NCI-H2171 treated with DMSO at 0.1 percent for 48 hours (cell line): ENCODE measurements at regions not wholly inside any gene's neighbourhood (a gene's known extent, or its start where the extent isn't known, plus 50 kb on each side); places are given as distances from the start of the nearest gene placed in this dataset.
A peak's percentile ranks its signal among the peaks of the same experiment; 100 is the strongest.

Experiments
- DNase-seq: peaks from one replicate; lab custom pipeline; 2025; lab: John Stamatoyannopoulos, UW

- DNase-seq: no peak
Observed at GRCh38 chr2:104045071-104045470, 808.8 kb upstream of the POU3F3 start.

- DNase-seq: no peak
Observed at GRCh38 chr2:104046466-104046865, 807.4 kb upstream of the POU3F3 start.

- no peak for DNase-seq
Observed at GRCh38 chr2:104047516-104047915, 806.4 kb upstream of the POU3F3 start.

DNA sequence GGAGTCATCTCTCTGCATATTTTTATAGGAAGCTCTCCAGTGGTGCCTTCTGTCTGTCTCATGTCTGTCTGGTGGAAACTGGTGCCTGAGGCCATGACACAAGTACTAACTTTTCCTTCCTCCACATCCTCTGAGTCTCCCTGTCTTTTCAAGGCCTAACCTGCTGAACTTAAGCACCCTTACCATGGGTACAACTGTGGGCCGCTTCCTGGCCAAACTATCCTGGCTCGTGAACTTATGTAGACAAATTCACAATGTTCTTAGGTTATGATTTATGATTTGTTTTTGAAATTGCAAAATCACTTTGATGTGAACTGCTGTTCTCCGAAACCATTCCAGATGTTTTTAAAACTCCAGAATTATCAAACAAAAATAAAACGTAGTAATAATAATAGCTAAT is 804.5 kb upstream of the POU3F3 start:
- no peak for DNase-seq

- DNase-seq: no peak
Observed at GRCh38 chr2:104049981-104050380, 803.9 kb upstream of the POU3F3 start.

GRCh38 chr2:104050656-104051242 is 803.2 kb upstream of the POU3F3 start:
- peak; percentile 5 for DNase-seq

- no peak for DNase-seq
Observed at GRCh38 chr2:104051766-104052165, 802.1 kb upstream of the POU3F3 start.

DNA sequence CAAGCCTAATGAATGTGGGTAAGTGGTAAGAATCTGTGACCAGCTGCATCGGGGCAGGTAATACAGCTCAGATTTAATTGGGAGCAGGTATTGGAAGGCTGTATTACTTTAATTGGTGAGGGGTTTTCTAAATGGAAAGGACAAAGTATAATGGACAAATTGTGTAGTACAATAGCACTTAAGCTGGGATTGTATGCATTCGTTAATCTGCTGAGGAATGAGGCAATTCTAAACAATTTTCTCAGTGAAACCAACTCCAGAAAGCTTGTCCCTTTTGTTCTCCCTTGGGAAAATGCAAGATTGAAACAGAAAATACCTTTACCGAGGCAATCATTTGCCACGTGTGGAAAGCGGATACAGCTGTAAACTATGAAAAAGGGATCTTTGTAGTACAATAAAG is 801.6 kb upstream of the POU3F3 start:
- DNase-seq: no peak

- DNase-seq: no peak
Observed at GRCh38 chr2:104056451-104056850, 797.5 kb upstream of the POU3F3 start.

GRCh38 chr2:104068665-104069064 is 785.2 kb upstream of the POU3F3 start:
- no peak for DNase-seq

DNA sequence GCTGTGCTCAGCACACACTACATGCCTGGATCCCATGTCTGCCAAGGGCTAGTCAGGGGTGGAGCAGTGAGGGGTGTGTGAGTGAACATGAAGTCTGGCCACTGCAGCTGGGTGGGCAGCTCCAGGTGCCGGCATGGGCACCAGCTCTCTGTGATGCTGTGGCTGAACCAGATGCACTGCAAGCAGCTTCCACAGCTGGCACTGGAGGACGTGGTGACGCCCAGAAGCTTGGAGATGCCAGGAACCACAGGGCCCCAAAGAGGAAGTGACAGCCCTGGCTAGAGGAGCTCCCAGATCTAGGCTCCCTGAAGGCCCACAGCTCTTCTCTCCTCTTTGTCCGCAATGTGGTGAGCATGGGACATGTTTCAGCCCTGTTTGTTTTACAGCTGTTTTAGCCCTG is 776.3 kb upstream of the POU3F3 start:
- no peak for DNase-seq

DNA sequence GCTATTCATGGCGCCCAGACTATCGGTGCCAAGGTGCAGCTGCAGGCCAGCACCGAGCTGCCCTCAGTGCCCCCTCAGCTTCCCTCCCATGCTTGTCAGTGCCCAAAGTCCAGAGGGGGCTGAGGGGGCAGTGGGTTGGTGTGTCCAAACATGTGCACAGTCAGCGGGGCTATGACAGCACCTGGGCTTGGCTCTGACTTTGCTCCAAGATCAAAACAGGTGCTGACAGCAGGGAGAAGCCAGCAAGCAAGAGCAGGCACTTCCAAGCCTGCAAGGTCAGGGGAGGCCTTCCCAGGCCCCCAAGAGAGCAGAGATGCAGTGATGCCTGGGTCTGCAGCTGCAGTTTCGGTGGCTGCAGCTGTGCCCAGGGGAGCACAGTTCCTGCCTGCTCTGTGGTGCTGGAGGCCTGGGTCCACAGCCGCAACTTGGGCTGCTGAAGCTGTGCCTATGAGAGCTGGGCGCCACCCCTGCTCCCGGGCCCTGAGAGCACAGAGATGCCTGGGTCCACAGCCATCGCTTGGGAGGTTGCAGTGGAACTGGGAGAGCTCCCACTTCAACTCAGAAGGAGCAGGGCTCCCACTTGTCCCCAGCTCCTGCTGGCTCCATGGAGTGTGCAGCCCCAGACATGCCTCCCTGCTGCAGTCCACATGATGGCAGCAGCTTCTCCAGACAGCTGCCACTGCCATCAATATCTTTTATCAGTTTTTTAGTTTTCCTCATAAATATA is 775.3 kb upstream of the POU3F3 start:
- no peak for DNase-seq

GRCh38 chr2:104088745-104089144 is 765.2 kb upstream of the POU3F3 start:
- DNase-seq: no peak

DNA sequence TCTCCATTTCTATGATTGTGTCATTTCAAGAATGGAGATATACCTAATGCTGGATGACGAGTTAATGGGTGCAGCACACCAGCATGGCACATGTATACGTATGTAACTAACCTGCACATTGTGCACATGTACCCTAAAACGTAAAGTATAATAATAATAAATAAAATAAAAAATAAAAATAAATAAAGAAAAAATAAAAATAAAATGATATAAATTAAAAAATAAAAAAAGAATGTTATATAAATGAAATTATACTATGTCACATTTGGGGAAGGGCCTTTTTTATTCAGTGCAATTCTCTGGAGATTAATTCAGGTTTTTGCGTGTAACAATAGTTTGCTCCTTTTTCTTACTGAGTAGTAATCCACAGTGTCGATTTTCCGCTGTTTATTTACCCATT is 763.5 kb upstream of the POU3F3 start:
- no peak for DNase-seq

GRCh38 chr2:104091894-104092293 is 762.0 kb upstream of the POU3F3 start:
- no peak for DNase-seq

DNA sequence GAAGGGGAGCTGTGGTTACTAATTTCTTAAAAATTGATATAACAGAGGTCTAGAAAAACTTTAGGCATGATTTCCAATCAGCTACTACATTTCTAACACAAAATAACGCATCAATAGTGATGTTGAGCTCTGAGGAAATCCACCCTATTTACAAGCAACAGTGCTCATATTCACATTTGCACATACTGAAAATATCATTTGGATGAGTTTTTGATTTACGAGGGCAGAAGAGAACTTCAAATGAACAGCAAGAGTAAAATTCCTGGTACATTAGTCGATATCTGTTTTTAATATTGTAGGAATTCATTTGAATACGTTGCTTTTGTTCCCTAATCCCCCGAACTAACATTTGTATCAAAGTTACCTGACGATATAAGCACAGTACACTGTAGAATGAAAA is 761.0 kb upstream of the POU3F3 start:
- no peak for DNase-seq

DNA sequence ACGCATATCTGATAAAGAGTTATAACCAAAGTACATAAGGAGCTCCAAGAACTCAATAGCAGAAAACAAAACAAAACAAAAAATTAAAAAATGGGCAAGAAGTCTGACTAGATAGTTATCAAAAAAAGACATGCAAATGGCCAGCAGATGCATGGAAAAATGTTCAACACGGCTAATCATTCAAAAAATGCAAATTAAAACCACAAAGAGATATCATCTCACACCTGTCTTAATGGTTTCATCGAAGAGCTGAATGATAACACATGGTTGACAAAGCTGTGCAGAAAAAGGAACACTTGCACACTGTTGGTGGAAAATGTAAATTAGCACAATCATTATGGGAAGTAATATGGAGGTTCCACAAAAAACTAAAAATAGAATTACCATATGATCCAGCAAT is 751.3 kb upstream of the POU3F3 start:
- DNase-seq: no peak

DNA sequence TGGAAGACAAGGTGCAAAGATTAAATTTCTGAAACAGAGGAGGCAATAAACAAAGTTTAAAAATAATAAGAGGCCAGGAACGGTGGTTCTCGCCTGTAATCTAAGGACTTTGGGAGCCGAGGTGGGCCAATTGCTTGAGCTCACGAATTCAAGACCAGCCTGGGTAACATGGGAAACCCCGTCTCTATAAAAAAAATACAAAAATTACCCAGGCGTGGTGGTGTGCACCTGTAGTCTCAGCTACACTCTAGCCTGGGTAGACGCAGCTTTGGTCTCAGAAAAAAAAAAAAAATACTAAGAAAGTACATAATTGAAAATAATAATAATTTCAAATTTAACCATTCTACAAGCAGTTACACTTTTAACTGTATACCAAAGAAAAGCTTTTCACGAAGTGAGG is 744.6 kb upstream of the POU3F3 start:
- no peak for DNase-seq

DNA sequence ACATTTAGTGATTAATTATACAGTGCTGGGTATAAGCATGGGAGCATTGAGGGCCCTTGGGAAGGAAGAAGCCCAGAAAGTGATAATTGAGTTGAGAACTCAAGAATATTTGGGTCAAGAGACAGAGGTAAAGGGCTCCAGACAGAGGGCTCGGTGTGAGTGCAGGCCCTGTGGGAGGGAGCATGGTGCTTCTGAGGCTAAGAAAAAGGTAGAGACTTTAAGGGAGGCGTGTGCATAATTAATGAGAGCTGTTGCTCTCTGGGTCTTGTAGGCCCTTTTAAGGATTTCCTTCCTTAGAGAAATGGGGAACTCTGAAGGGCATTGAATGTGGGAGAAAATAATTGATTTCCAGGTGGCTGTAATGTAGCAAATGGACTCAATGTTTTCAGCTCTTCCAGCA is 735.0 kb upstream of the POU3F3 start:
- DNase-seq: no peak

- DNase-seq: no peak
Observed at GRCh38 chr2:104120171-104120570, 733.7 kb upstream of the POU3F3 start.

GRCh38 chr2:104125096-104125495 is 728.8 kb upstream of the POU3F3 start:
- DNase-seq: no peak

DNA sequence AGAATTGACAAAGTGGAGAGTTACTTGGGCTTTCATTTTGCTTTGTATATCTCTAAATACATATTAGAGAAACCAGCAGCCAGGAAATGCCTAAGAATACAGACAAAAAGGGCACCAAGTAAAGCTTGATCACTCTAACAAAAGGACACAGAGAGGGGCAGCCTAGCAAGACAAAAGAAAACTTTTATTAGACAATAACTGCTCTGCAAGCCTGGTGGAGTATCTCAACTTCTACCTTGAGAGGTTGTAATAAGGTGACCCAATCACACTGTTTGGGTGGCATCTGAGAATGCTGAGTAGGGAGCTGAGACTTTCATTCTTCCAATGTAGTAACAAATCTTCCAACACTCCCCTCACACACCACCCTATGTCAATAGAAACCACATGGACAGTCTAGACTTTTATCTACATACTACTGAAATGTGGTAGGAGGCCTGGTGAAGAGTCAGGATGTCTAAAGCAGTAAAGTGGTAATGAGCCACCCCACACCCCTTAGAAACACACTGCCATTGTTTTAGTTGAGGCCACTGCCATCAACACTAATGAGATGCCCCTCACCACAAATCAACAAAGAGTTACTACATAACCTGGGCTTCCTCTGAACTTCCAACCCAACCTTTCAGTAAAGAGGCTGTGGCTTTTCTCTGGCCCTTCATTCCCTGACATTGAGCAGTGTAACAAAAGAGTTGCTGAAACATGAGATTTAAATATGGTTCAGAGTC is 726.7 kb upstream of the POU3F3 start:
- DNase-seq: no peak

GRCh38 chr2:104140361-104140760 is 713.6 kb upstream of the POU3F3 start:
- no peak for DNase-seq
